Breast epithelium (tissue), 4 donors: ENCODE measurements at regions not wholly inside any gene's neighbourhood (a gene's known extent, or its start where the extent isn't known, plus 50 kb on each side); places are given as distances from the start of the nearest gene placed in this dataset.

ENCODE experiments used
- DNase-seq, 2 donors: peaks; one replicate each; pipeline ENCODE4 v3.0.0-alpha.2; 2019; ENCODE audit warnings: low spot score in 2 of 2
- H3K27ac ChIP-seq, 2 donors: fragments of 200-600 bp; sonication (generic) in 1 of 2; one replicate each; pipeline ENCODE4 v1.5.1; 2016 to 2019; ENCODE audit warnings: mild to moderate bottlenecking in 1 of 2
- H3K27me3 ChIP-seq, 2 donors: fragments of 200-600 bp; sonication (generic) in 1 of 2; one replicate each; pipeline versions ENCODE4 v1.5.1 to v1.6.0; 2017 to 2019; ENCODE audit warnings: control low read depth in 1 of 2, mild to moderate bottlenecking in 1 of 2
- H3K36me3 ChIP-seq: fragments of 200-600 bp; one replicate; pipeline ENCODE4 v1.5.1; 2019
- H3K4me1 ChIP-seq, 2 donors: fragments of 200-600 bp; sonication (generic); one replicate each; pipeline ENCODE4 v1.5.1; 2016 to 2019; ENCODE audit warnings: control low read depth in 1 of 2
- H3K4me3 ChIP-seq, 3 donors: fragments of 200-600 bp; sonication (generic); 1 replicate in 2 of 3; 2 replicates in 1 of 3; pipeline ENCODE4 v1.5.1; 2016 to 2019; ENCODE audit warnings: mild to moderate bottlenecking in 3 of 3, moderate library complexity in 2 of 3
- H3K9me3 ChIP-seq, 2 donors: fragments of 200-600 bp; sonication (generic) in 1 of 2; one replicate each; pipeline ENCODE4 v1.5.1; 2016 to 2019; ENCODE audit warnings: control low read depth in 1 of 2
- POLR2A ChIP-seq: fragments of 450-650 bp; IDR thresholded peaks from one replicate; pipeline ENCODE4 v1.6.1; 2016; ENCODE audit warnings: antibody characterized with exemption, mild to moderate bottlenecking, moderate library complexity
- POLR2AphosphoS5 ChIP-seq, 3 donors: sonication (generic); formaldehyde crosslinking; IDR thresholded peaks; one replicate each; pipeline ENCODE4 v1.6.1; 2017; ENCODE audit warnings: antibody characterized with exemption in 3 of 3
- intact Hi-C: fragments of 100-400 bp; cut with DNase I; formaldehyde crosslinking; loops from one replicate; pipeline ENCODE4 v1.15.1; 2023; ENCODE audit warnings: low total_unique reads
- TF ChIP-seq, protein P1 (sequence below), 3 donors: fragments of 450-650 bp; IDR thresholded peaks; one replicate each; pipeline ENCODE4 v1.5.1; 2016 to 2017; ENCODE audit warnings: antibody characterized with exemption in 3 of 3, mild to moderate bottlenecking in 3 of 3, moderate library complexity in 3 of 3

GRCh38 chr3:157637866-157638265, 134.7 kb upstream of the VEPH1 start:
- H3K27me3 ChIP-seq, result no peaks in the 10 kb centered on the region
- H3K4me3 ChIP-seq, result no peak overlapping the region
- TF ChIP-seq POLR2AphosphoS5 (IDR thresholded peaks at IDR 0.05) (no peak), POLR2A (no peak)
- TF ChIP-seq, protein P1, sequence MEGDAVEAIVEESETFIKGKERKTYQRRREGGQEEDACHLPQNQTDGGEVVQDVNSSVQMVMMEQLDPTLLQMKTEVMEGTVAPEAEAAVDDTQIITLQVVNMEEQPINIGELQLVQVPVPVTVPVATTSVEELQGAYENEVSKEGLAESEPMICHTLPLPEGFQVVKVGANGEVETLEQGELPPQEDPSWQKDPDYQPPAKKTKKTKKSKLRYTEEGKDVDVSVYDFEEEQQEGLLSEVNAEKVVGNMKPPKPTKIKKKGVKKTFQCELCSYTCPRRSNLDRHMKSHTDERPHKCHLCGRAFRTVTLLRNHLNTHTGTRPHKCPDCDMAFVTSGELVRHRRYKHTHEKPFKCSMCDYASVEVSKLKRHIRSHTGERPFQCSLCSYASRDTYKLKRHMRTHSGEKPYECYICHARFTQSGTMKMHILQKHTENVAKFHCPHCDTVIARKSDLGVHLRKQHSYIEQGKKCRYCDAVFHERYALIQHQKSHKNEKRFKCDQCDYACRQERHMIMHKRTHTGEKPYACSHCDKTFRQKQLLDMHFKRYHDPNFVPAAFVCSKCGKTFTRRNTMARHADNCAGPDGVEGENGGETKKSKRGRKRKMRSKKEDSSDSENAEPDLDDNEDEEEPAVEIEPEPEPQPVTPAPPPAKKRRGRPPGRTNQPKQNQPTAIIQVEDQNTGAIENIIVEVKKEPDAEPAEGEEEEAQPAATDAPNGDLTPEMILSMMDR (IDR thresholded peaks at IDR 0.05), result no peak

GRCh38 chr3:157633241-157633640, 130.0 kb upstream of the VEPH1 start:
- Histone ChIP-seq H3K4me1 (no peaks in the 10 kb centered on the region), H3K36me3 (no peaks in the 10 kb centered on the region), H3K9me3 (peaks cover 7 to 11% of the 10 kb centered on the region in 2 donors), H3K4me3 (no peak overlapping the region), H3K27ac (no peak overlapping the region), H3K27me3 (no peaks in the 10 kb centered on the region)
- DNase-seq, result no peak
- intact Hi-C loops, result no loop called here
- no peak for TF ChIP-seq POLR2AphosphoS5 (IDR thresholded peaks at IDR 0.05)
- TF ChIP-seq, protein P1 (IDR thresholded peaks at IDR 0.05), result no peak
- TF ChIP-seq POLR2A, result no peak

More at GRCh38 chr3:157637866-157638265, 134.7 kb upstream of the VEPH1 start:
- H3K4me1 ChIP-seq, result no peaks in the 10 kb centered on the region
- intact Hi-C loops, result no loop called here
- no peak for DNase-seq
- peaks cover 7 to 12% of the 10 kb centered on the region in 2 donors for H3K9me3 ChIP-seq
- H3K36me3 ChIP-seq, result no peaks in the 10 kb centered on the region
- no peak overlapping the region for H3K27ac ChIP-seq

- Histone ChIP-seq H3K36me3 (no peaks in the 10 kb centered on the region), H3K4me1 (no peaks in the 10 kb centered on the region), H3K9me3 (peaks cover 0 to 5% of the 10 kb centered on the region in 2 donors), H3K27me3 (no peaks in the 10 kb centered on the region), H3K4me3 (no peak overlapping the region), H3K27ac (no peak overlapping the region)
- TF ChIP-seq POLR2A (no peak), POLR2AphosphoS5 (IDR thresholded peaks at IDR 0.05) (no peak)
- TF ChIP-seq, protein P1 (IDR thresholded peaks at IDR 0.05), result no peak
- no peak for DNase-seq
- intact Hi-C loops, result no loop called here
Measured at GRCh38 chr3:157632075-157632474, 128.9 kb upstream of the VEPH1 start.

- Histone ChIP-seq H3K27me3 (no peaks in the 10 kb centered on the region), H3K9me3 (no peaks in the 10 kb centered on the region), H3K4me3 (no peak overlapping the region), H3K36me3 (no peaks in the 10 kb centered on the region), H3K27ac (no peak overlapping the region), H3K4me1 (no peaks in the 10 kb centered on the region)
- TF ChIP-seq POLR2A, result no peak
- no peak for DNase-seq
- intact Hi-C loops, result no loop called here
Measured at GRCh38 chr3:157631478-157631877, 128.3 kb upstream of the VEPH1 start.

DNA sequence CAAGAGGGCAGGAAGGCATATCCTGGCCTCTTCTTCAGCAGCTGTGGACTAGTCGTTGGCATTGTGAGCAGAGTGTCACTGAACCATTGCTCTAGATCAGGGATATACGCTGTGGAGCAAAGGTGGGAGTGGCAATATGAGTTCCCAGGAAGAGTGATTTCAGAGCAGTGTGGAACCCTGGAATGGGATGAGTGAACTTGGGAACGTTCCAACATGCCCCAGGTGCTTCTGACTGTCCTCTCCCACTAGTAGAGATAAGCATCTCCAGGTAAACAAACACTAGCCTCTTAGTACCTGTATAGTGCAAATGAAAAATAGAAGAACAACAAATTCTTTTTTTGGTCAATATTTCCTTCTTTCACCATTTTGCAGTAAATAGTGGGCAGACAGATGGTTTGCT, 123.6 kb upstream of the VEPH1 start:
- H3K4me1 ChIP-seq, result no peaks in the 10 kb centered on the region
- H3K9me3 ChIP-seq, result no peaks in the 10 kb centered on the region
- H3K4me3 ChIP-seq, result no peak overlapping the region
- no peak for TF ChIP-seq POLR2AphosphoS5 (IDR thresholded peaks at IDR 0.05)
- TF ChIP-seq, protein P1 (IDR thresholded peaks at IDR 0.05), result no peak
- TF ChIP-seq POLR2A, result no peak
- intact Hi-C loops, result no loop called here
- H3K36me3 ChIP-seq, result no peaks in the 10 kb centered on the region
- H3K27me3 ChIP-seq, result no peaks in the 10 kb centered on the region
- H3K27ac ChIP-seq, result no peak overlapping the region
- no peak for DNase-seq

GRCh38 chr3:157624801-157625200, 121.6 kb upstream of the VEPH1 start:
- no peak for DNase-seq
- TF ChIP-seq, protein P1 (IDR thresholded peaks at IDR 0.05), result no peak
- H3K27me3 ChIP-seq, result no peaks in the 10 kb centered on the region
- no peak overlapping the region for H3K27ac ChIP-seq
- H3K4me1 ChIP-seq, result no peaks in the 10 kb centered on the region
- intact Hi-C loops, result loop anchor here (5.0 kb wide), 1 partner anchor 332 kb away; no protein-coding TSS in a partner anchor
- H3K9me3 ChIP-seq, result no peaks in the 10 kb centered on the region
- H3K4me3 ChIP-seq, result no peak overlapping the region
- H3K36me3 ChIP-seq, result no peaks in the 10 kb centered on the region
